GM12891 (cell line): ENCODE measurements at regions not wholly inside any gene's neighbourhood (a gene's known extent, or its start where the extent isn't known, plus 50 kb on each side); places are given as distances from the start of the nearest gene placed in this dataset.

Experiments used
- POLR2A ChIP-seq: IDR thresholded peaks from 2 replicates; pipeline ENCODE4 v1.6.1; 2011; ENCODE audit warnings: low read depth, low read length, control low read depth
- POLR2AphosphoS5 ChIP-seq: IDR thresholded peaks from 2 replicates; pipeline ENCODE4 v1.6.1; 2011; ENCODE audit warnings: low read depth, low read length, control low read depth
- SPI1 ChIP-seq: IDR thresholded peaks from 2 replicates; pipeline ENCODE4 v1.6.1; 2011; ENCODE audit warnings: low read depth, low read length, control low read depth
- TAF1 ChIP-seq: IDR thresholded peaks from 2 replicates; pipeline ENCODE4 v1.6.1; 2011; ENCODE audit warnings: low read depth, low read length, control low read depth

GRCh38 chr6:119791736-119792135 lies 442.2 kb upstream of the MAN1A1 start:
- TF ChIP-seq POLR2AphosphoS5 = no peak
- no peak for TF ChIP-seq POLR2A
- no peak for TF ChIP-seq TAF1
- TF ChIP-seq SPI1 = no peak
